Urothelium cell line (cell line): ENCODE measurements at regions not wholly inside any gene's neighbourhood (a gene's known extent, or its start where the extent isn't known, plus 50 kb on each side); places are given as distances from the start of the nearest gene placed in this dataset.
A peak's percentile ranks its signal among the peaks of the same experiment; 100 is the strongest.
"Not testable (repeated sequence)": the region's sequence is repeated elsewhere in the genome, so short reads cannot be mapped to it uniquely, and the experiment has no call there.

Source experiments
- DNase-seq: peaks from one replicate; pipeline ENCODE4 v3.0.0; 2011; ENCODE audit warnings: low spot score, mixed read lengths
- FAIRE-seq: peaks from 2 replicates; lab custom pipeline; 2011; peaks lifted over from hg19 to GRCh38; lab: Jason Lieb, UNC

DNA sequence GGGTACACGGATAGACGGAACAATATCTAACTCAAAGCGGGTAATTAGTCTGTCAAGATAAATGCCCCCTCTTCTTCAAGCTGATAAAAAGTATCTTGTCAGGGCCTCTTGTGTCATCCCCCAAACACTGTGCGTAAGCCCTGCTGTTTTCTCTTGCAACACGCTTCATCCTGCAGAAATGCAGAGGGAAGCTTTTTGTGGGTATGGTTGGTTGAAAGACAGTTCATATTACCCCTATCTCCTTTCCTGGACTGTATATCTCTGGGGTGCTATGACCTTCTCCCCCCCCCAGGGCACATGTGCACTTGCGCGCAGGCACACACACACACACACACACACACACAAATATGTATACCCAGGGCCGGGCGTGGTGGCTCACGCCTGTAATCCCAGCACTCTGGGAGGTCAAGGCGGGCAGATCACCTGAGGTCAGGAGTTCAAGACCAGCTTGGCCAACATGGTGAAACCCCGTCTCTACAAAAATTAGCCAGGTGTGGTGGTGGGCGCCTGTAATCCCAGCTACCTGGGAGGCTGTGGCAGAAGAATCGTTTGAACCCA is 143.6 kb upstream of the CITED2 start:
- FAIRE-seq, DNase-seq: not testable (repeated sequence)

DNA sequence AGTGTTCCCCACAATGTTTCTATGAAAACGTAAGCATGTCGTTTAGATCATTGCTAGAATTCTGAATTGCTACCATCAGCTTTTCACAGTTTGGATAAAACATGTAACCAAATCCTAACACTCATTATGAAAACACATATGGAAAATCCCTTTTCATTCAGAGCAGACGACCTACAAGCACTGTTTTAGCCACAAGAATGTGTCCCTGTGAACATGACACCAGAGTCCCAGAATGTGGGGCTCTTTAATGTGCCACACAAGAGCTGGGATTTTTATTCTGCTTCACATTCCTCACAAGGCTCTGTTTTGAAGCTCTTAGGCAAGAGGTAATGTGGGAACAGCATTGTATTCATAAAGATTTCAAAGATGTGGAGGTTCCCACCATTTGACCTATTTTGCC is 141.1 kb upstream of the CITED2 start:
- DNase-seq: peak; percentile 9
- no peak for FAIRE-seq

DNA sequence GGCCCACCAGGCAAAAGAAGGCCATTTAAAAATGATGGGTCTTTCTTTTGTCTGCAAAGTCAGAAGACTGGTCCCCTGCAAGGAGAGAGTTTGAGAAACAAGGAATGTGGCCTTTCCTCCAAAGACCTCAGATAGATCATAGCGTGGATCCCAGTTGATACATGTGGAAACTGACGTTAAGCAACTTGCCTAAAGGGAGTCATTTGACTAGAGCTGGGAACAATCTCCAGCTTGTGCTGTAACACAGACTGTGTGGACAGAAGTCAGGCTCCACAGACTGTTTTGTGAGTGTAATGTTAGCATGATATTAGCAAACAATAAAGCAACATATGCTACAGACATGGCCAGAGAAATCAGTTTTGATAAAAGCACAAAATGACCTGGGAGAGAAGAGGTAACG is 140.4 kb upstream of the CITED2 start:
- FAIRE-seq: no peak
- DNase-seq: no peak

DNA sequence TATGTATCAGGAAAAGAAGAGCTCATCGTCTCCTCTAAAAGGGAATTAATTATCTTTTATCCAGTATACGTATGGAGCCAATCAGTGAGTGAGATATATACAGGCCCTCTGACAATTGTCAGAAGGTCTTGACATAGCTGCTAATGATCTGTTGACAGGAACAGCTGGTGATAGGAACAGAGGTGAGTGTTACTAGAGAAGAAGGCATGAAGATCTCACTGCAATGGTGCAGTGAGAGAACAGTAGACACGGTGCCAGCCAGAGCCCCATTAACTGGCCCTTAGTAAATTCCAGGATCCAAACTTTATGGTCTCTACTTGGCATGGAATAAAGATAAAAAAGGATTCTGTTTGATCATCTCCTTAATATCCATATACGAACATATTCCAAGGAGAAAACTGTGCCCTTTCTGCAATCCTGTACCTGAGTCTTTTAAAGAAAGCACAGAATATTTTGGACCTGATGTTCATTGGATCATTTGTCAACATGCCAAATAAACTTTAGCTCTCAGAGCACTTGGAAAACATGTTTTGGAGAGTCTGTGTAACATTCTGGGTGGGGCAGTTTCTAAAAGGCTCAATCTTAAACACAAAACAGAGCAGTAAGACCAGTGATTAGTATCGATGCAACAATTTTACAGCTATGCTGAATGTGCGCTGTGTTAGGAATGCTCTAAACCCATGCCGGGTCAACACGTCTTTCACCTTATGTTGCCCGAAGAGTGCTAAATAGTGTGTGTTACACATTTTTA is 135.8 kb upstream of the CITED2 start:
- no peak for FAIRE-seq
- no peak for DNase-seq

DNA sequence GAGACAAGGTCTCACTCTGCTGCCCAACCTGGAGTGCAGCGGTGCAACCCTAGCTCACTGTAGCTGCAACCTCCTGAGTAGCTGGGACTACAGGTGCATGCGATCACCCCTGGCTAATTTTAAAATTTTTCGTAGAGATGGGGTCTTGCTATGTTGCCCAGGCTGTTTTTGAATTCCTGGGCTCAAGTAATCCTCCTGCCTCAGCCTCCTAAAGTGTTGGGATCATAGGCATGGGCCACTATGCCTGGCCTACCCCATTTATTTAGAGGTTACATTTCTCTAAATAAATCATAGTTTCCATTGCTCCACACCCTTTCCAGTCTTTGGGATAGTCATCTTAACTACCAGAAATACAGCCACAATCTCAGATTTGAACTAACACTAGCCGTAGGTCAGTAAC is 134.7 kb upstream of the CITED2 start:
- no peak for FAIRE-seq
- DNase-seq: no peak

DNA sequence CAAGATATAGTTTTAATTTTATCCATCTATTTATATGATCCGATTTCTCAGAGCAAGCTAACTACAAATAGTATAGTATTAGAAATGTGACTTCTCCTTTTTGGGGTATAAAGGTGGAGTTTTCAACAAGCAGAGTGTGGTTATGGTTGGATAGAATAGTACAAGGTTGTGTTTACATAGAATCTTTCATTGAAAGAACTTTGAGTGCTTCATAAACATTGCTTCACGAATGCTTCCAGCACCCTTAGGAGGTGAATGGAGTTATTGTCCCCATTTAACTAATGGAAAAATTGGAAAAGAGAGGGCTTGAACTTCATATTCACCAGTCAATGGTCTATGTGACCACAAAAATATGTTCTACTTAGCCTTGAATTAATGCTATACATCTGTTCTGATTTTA is 134.1 kb upstream of the CITED2 start:
- DNase-seq (no peak), FAIRE-seq (no peak)

DNA sequence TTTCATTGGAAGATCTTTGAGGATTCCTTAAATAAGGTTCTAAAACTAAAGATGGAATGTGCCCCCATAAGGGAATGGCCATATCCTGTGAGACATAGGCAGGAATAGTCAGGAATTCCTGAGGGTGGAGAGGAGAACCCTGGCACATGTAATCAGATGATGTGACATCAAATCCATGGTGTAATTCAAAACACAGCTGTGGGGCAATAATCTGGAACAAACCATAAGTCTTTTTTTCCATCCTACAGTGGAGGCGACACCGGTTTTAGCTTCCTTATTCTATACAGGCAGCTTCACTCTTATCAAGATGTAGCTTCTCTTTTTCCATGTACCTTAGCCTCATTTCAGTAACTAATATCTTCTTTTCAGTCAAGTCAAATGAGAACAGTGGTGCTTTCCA is 133.6 kb upstream of the CITED2 start:
- FAIRE-seq (no peak), DNase-seq (no peak)

DNA sequence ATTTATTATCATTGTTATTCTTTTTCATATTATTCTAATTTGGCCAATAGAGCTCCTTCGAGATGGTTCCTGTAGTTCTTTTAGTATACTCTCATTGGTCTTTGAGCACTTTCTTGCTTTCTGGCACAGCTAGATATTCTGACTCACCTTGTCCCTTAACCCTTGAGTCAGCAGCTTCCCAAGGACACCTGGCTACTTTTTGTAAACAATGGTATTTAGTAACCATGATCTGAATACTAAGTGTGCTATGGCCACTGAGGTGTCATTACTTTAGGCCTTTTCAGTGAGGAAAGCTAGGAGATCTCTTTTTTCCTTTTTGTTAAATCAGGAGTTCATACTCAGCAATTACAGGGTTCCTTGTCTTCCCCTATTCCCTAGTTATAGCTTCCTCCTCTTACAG is 126.5 kb upstream of the CITED2 start:
- DNase-seq (no peak), FAIRE-seq (no peak)

DNA sequence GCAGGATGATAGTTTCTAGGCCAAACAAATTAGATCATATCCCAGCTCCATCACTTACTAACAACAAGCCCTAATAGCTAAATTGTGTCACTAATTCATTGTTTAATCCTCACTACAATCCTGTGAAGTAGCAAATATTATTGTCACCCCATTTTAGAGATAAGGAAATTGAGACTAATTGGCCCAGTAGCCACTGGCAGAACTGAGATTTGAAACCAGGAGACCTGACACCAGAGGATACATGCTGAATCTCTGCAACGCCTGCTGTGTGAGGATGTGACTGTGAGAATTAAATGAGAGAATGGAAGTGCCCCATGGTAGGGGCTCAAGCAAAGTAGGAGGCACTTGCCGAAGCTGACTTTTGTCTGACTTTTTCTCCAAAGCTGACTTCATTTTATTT is 124.3 kb upstream of the CITED2 start:
- DNase-seq (no peak), FAIRE-seq (no peak)

DNA sequence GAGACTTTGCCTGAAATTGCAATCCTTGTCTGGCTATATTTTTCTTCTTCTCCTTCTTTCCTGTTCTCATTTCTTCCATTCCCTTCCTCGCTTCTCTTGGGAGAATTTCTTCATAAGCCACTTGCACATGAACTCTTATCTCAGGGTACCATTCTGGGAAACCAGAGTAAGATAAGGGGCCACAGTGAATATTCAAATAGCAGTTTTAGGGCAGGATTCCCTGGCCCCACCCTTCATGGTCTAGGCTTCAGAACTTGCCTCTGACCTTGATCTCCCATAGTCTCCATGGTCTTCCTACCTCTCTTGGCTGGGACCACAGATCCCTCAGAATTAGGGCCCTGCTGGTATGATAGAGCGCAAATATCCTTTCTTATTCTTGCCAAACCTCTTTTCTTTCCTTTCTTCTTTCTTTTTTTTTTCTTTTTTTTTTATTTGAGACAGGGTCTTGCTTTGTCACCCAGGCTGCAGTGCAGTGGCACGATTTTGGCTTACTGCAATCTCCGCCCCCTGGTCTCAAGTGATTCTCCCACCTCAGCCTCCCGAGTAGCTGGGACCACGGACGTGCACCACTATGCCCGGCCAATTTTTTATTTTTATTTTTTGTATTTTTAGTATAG is 123.0 kb upstream of the CITED2 start:
- DNase-seq: no peak
- FAIRE-seq: no peak

DNA sequence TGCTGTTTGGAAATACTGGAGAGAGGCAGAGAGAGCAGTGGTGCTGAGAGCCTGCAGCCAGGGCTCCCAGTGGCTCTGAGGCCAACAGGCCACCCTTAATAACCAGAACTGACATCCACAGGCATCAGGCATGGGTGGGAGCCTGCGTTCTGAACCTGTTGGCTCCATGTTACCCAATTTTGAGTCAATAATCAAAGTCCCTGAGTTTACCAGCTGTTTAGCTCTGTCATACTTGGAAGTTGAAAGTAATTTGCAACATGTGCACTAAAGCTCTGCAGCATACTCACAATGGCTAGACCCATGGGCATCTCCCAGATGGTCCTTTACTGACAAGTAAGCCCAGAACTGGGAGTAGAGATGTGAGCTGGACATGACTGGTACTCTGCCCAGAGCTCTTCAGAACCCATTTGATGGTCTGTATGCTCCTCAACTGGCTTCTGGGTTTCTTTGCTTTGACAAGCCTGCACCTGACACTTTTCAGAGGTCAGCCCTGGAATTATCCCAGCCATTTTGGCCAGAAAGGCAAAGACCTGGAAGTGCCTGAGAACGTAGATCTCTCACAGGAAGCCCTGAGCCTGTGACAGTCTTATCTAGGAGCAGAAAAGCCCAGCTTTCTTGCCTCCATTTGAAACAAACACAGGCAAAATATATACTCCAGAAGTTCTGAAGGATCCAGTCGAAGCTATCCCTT is 122.4 kb upstream of the CITED2 start:
- DNase-seq (no peak), FAIRE-seq (no peak)

DNA sequence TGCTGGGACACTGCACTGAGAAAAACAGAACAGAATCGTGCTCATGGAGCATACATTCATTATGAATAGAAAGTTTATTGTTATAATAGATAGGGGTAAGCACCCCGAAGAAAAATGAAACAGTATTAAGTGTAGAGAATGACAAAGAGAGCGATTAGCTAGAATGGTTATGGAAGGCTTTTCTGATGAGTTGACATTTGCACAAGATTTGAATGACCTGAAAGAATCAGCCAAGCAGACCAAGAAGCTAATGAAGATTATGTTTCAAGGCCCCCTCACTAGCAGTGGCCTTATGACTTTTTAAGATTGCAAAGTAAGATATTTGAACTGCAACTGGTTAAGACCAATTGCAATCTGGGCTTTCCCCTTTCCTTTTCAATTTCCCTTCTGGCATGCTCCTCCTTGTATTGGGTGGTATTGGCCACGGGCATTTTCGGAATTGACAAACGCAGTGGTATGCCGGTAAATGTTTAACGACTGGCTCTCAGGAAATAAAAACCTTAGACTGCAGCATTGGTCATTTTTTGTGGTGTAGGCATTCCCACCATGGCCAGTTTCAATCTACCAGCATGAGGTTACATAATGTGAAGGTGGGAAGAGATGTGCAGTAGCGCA is 120.0 kb upstream of the CITED2 start:
- DNase-seq (no peak), FAIRE-seq (no peak)

DNA sequence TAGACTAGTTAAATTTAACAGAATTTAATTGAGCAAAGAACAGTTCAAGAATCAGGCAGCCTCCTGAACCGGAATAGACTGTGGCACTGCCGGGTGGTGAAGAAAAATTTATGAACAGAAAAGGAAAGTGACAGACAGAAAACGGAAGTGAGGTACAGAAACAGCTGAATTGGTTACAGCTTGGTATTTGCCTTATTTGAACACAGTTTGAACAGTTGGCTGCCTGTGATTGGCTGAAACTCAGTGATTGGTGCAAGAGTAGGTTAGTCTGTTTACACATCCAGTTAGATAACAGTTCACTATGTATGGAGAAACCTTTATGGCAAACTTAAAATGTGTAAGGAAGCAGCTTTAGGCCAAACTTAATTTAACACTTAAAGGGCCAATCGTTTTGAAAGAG is 116.0 kb upstream of the CITED2 start:
- DNase-seq (no peak), FAIRE-seq (no peak)

DNA sequence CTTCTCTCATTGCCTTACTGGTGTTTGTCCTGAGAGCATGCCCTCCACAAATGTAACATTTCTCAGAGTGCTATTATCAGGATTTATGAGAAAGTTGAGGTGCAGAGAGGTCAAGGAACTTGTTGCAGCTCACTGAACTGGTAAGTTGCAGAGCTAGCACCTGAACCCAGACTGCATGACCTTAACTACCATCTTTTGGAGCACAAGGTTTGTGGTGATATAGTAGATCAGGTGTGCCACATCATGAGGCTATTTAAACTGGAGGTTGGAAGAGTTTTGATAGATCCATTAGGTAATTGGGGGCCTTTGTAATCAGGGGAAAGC is 112.0 kb upstream of the CITED2 start:
- FAIRE-seq (no peak), DNase-seq (no peak)

DNA sequence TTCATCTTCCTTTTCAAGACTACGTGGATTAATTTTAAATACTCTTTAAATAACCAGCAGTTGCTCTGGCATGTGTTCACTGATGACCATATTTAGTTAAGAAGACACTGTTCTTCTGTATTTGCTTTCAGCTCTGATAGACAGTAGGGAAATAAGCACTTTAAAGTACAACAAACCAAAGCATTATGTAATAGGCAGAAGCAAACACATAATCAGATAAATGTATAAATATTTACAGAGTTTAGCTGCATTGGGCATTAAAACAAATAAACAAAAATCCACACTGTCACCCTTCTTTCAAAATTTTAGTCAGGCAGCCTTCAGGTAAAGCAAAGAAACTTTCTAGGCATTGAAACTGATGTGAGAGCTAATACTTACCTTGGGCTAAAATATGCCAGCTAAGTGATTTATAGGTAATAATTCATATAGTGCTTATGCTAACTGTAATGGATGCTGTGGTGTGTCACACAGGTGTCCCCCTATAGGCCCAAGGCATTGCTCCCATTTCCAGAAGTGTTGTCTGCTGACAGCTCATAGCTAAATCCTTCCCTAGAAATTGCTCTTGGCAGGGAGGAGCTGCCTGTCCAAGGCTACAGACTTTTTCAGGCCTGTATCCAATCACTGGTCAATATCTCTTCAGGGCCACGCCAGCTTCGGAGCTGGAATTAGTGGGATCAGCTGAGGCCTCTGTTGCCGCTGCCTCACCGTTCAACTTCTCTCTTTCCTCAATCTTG is 111.5 kb upstream of the CITED2 start:
- DNase-seq (no peak), FAIRE-seq (no peak)

DNA sequence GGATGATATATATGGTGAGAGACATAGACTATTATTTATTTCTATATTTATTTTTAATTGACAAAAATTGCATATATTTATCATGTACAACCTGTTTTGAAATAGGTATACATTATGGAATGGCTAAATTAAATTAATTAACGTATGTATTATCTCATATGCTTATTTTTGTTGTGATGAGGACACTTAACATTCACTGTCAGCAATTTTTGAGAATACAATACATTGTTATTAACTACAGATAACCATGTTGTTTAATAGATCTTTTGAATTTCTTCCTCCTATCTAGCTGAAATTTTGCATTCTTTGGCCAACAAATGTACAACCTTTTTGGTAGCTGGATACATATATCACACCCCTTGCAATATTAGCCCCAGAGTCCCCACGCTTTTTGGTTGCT is 110.7 kb upstream of the CITED2 start:
- FAIRE-seq (no peak), DNase-seq (no peak)

DNA sequence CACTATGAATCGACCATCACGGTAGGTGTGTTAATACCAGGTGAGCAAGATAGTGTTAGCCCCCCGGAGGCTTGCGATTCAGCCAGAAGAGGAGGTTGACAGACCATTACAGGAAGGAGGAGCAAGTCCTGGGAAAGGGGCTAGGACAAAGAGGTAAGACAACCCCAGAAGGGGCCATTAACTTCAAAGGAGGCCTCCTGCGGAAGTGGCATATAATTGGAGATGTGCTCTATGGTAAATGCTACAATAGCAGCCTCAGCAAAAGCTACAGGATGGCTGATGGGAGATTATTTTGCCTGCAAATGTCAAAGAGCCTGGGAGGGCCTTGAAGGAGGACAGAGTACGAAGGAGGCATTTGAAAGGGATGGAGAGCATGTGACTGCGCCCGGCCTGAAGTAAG is 108.6 kb upstream of the CITED2 start:
- DNase-seq: no peak
- FAIRE-seq: no peak

DNA sequence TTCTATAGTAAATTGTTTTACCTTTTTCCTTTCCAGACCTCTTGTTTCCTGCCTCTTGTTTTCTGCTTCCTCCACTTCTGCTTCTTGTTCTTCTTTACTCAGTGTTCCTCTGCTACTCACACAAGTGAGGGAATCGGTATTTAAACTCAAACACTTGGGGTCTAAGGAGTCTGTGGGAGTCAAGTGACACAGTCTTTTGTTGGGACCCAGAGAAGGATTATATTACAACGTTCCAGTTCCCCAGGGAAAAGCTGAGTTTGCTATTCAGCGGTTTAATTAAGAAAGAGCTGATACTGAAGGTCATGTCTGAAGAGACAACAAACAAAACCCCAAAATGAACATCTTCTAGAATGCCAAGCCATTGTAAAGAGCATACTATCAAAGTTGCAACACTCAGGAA is 107.8 kb upstream of the CITED2 start:
- no peak for DNase-seq
- FAIRE-seq: no peak

DNA sequence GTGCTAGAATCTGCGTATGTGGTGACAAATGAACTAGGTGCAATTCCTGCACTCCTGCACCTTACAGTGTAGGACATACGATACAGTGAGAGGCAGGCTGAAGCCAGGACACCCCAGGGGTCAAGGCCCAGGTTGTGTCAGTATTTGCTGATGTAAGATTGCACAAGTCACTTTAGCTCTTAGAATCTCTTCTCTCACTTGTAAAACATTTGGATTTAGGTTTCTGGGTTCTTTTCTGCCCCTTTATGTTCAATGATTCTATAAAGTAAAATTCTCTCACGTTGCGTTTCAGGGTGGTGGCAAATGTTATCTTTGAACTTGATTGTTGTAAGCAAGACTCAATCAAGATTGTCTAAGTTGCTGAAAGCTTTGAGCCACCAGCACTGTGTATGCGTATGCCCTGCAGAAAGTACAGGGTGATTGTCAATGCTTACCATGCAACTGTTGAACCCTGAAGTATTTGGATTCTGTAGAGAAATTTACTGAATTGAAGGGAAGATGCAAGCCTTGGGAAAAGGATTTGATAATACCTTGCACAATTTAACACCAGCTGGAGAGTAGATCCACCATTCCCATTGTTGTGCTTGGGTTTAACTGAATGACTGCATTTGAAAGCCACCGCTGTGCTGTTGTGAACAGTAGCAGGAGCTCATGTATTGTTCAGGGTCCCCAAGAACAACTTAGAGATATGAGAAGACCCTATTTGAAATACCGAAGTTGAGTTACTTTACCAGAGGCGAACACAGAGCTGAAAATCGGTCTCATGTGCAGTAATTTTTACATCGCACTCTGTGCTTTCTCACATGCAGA is 106.1 kb upstream of the CITED2 start:
- no peak for FAIRE-seq
- no peak for DNase-seq
